ENCODE measurements at regions not wholly inside any gene's neighbourhood (a gene's known extent, or its start where the extent isn't known, plus 50 kb on each side); places are given as distances from the start of the nearest gene placed in this dataset.

- TF ChIP-seq TCF12 (IDR thresholded peaks at IDR 0.05; ENCODE audit: low read depth) (no peak), TEAD4 (IDR thresholded peaks at IDR 0.05) (no peak), USF1 (IDR thresholded peaks at IDR 0.05) (no peak)
Measured at GRCh38 chrX:122572461-122572860, 611.6 kb upstream of the GRIA3 start.

GRCh38 chrX:122579036-122579435 lies 605.0 kb upstream of the GRIA3 start:
- TF ChIP-seq EP300 (IDR thresholded peaks at IDR 0.05; ENCODE audit: borderline replicate concordance) (no peak), RAD21 (IDR thresholded peaks at IDR 0.05; ENCODE audit: low read depth) (no peak)

- TF ChIP-seq CEBPB (IDR thresholded peaks at IDR 0.05) (no peak), MAX (IDR thresholded peaks at IDR 0.05) (no peak), REST (IDR thresholded peaks at IDR 0.05; ENCODE audit: low read depth) (no peak), CREB1 (IDR thresholded peaks at IDR 0.05; ENCODE audit: low read depth) (no peak), FOXM1 (IDR thresholded peaks at IDR 0.05; ENCODE audit: borderline replicate concordance, low read depth) (no peak), ZBTB7A (IDR thresholded peaks at IDR 0.05; ENCODE audit: low read depth) (no peak), TAF1 (IDR thresholded peaks at IDR 0.05; ENCODE audit: low read depth) (no peak), USF1 (IDR thresholded peaks at IDR 0.05) (no peak), RAD21 (IDR thresholded peaks at IDR 0.05; ENCODE audit: low read depth) (no peak), NFIC (IDR thresholded peaks at IDR 0.05) (no peak), YY1 (IDR thresholded peaks at IDR 0.05; ENCODE audit: low read depth) (no peak), TCF12 (IDR thresholded peaks at IDR 0.05; ENCODE audit: low read depth) (no peak), EP300 (IDR thresholded peaks at IDR 0.05; ENCODE audit: borderline replicate concordance) (no peak), EGR1 (IDR thresholded peaks at IDR 0.05) (no peak), TEAD4 (IDR thresholded peaks at IDR 0.05) (no peak)
Measured at GRCh38 chrX:122579526-122579925, 604.6 kb upstream of the GRIA3 start.

GRCh38 chrX:122582280-122582974 lies 601.7 kb upstream of the GRIA3 start:
- TF ChIP-seq FOXM1 (IDR thresholded peaks at IDR 0.05; ENCODE audit: borderline replicate concordance, low read depth) (no peak), RAD21 (IDR thresholded peaks at IDR 0.05; ENCODE audit: low read depth) (no peak), EGR1 (IDR thresholded peaks at IDR 0.05) (no peak), NFIC (IDR thresholded peaks at IDR 0.05) (no peak), CREB1 (IDR thresholded peaks at IDR 0.05; ENCODE audit: low read depth) (no peak), YY1 (IDR thresholded peaks at IDR 0.05; ENCODE audit: low read depth) (no peak), CEBPB (IDR thresholded peaks at IDR 0.05) (no peak), TEAD4 (IDR thresholded peaks at IDR 0.05) (no peak), ZBTB7A (IDR thresholded peaks at IDR 0.05; ENCODE audit: low read depth) (no peak), USF1 (IDR thresholded peaks at IDR 0.05) (no peak), TAF1 (IDR thresholded peaks at IDR 0.05; ENCODE audit: low read depth) (no peak), REST (IDR thresholded peaks at IDR 0.05; ENCODE audit: low read depth) (no peak), MAX (IDR thresholded peaks at IDR 0.05) (no peak), EP300 (IDR thresholded peaks at IDR 0.05; ENCODE audit: borderline replicate concordance) (no peak), TCF12 (IDR thresholded peaks at IDR 0.05; ENCODE audit: low read depth) (no peak)

- no peak for TF ChIP-seq USF1 (IDR thresholded peaks at IDR 0.05)
- no peak for TF ChIP-seq FOXM1 (IDR thresholded peaks at IDR 0.05; ENCODE audit: borderline replicate concordance, low read depth)
- no peak for TF ChIP-seq NFIC (IDR thresholded peaks at IDR 0.05)
- no peak for TF ChIP-seq RAD21 (IDR thresholded peaks at IDR 0.05; ENCODE audit: low read depth)
- no peak for TF ChIP-seq TAF1 (IDR thresholded peaks at IDR 0.05; ENCODE audit: low read depth)
- TF ChIP-seq ZBTB7A (IDR thresholded peaks at IDR 0.05; ENCODE audit: low read depth): no peak
- no peak for TF ChIP-seq EP300 (IDR thresholded peaks at IDR 0.05; ENCODE audit: borderline replicate concordance)
Measured at GRCh38 chrX:122582975-122583305, 601.1 kb upstream of the GRIA3 start.
